CD14-positive monocyte (primary cell): ENCODE measurements at regions not wholly inside any gene's neighbourhood (a gene's known extent, or its start where the extent isn't known, plus 50 kb on each side); places are given as distances from the start of the nearest gene placed in this dataset.

Source experiments
- DNase-seq, 3 donors: peaks; one replicate each; pipeline ENCODE4 v3.0.0-alpha.2; 2011 to 2022
- H2AFZ ChIP-seq: 2 replicates; pipeline ENCODE4 v1.6.0; 2012; ENCODE audit warnings: mild to moderate bottlenecking, low read depth, low read length, inconsistent platforms; ENCODE audit not compliant: insufficient read depth, poor library complexity, severe bottlenecking
- H3K27ac ChIP-seq, 2 donors: 1 replicate in 1 of 2; 2 replicates in 1 of 2; pipeline ENCODE4 v1.5.1; 2012 to 2013; ENCODE audit warnings: low read length in 2 of 2, control low read depth in 1 of 2, inconsistent platforms in 1 of 2, low read depth in 1 of 2, mild to moderate bottlenecking in 1 of 2
- H3K27me3 ChIP-seq, 2 donors: one replicate each; pipeline versions ENCODE4 v1.6.0 to v1.6.1; 2011 to 2013; ENCODE audit warnings: low read length in 2 of 2; ENCODE audit not compliant: control insufficient read depth in 2 of 2, insufficient read depth in 2 of 2
- H3K36me3 ChIP-seq, 2 donors: replicated peaks in 1 of 2; 1 replicate in 1 of 2; 2 replicates in 1 of 2; pipeline versions ENCODE4 v1.5.1 to v1.6.1; 2012 to 2013; ENCODE audit warnings: low read length in 2 of 2, control low read depth in 1 of 2, inconsistent platforms in 1 of 2, mild to moderate bottlenecking in 1 of 2; ENCODE audit not compliant: insufficient read depth in 2 of 2, control insufficient read depth in 1 of 2
- H3K4me1 ChIP-seq, 2 donors: 1 replicate in 1 of 2; 2 replicates in 1 of 2; pipeline versions ENCODE4 v1.5.1 to v1.6.1; 2012 to 2013; ENCODE audit warnings: low read length in 2 of 2, control low read depth in 1 of 2, inconsistent platforms in 1 of 2, mild to moderate bottlenecking in 1 of 2, moderate library complexity in 1 of 2; ENCODE audit not compliant: insufficient read depth in 2 of 2, control insufficient read depth in 1 of 2
- H3K4me2 ChIP-seq: replicated peaks from 2 replicates; pipeline ENCODE3; 2012; ENCODE audit warnings: low read length, moderate library complexity, mild to moderate bottlenecking; ENCODE audit not compliant: poor library complexity, severe bottlenecking; ENCODE audit errors: extremely low read depth
- H3K4me3 ChIP-seq, 3 experiments: fragments of 200-600 bp in 1 of 3; sonication (generic) in 1 of 3; replicated peaks in 1 of 3; 1 replicate in 2 of 3; 2 replicates in 1 of 3; pipeline ENCODE4 v1.5.1; 2011 to 2013; ENCODE audit warnings: low read length in 3 of 3, mild to moderate bottlenecking in 3 of 3, control low read depth in 2 of 3, low read depth in 2 of 3, inconsistent platforms in 1 of 3, moderate library complexity in 1 of 3
- H3K79me2 ChIP-seq: 2 replicates; pipeline ENCODE4 v1.6.0; 2012; ENCODE audit warnings: mild to moderate bottlenecking, control low read depth, inconsistent platforms, low read length, moderate library complexity; ENCODE audit not compliant: insufficient read depth
- H3K9ac ChIP-seq: 2 replicates; pipeline ENCODE4 v1.6.0; 2017; ENCODE audit warnings: low read length, mild to moderate bottlenecking; ENCODE audit not compliant: insufficient read depth, poor library complexity, severe bottlenecking
- H3K9me3 ChIP-seq, 2 donors: replicated peaks in 1 of 2; 1 replicate in 1 of 2; 2 replicates in 1 of 2; pipeline versions ENCODE4 v1.5.1 to v1.6.1; 2012 to 2013; ENCODE audit warnings: low read length in 2 of 2, control low read depth in 1 of 2; ENCODE audit not compliant: control insufficient read depth in 1 of 2, insufficient read depth in 1 of 2
- H4K20me1 ChIP-seq: 2 replicates; pipeline ENCODE4 v1.6.0; 2012; ENCODE audit warnings: mild to moderate bottlenecking, low read length, control low read depth, moderate library complexity; ENCODE audit not compliant: insufficient read depth
- H3K27ac Mint-ChIP-seq, 7 donors: one replicate each; pipeline ENCODE4 v1.8.0; 2020; ENCODE audit warnings: mild to moderate bottlenecking in 7 of 7, mixed read lengths in 7 of 7, moderate library complexity in 6 of 7, inconsistent platforms in 2 of 7
- H3K27me3 Mint-ChIP-seq, 3 donors: one replicate each; pipeline ENCODE4 v1.8.0; 2021 to 2022; ENCODE audit warnings: low read depth in 3 of 3, mild to moderate bottlenecking in 3 of 3, mixed read lengths in 3 of 3, moderate library complexity in 3 of 3, inconsistent platforms in 1 of 3
- H3K36me3 Mint-ChIP-seq, 2 donors: one replicate each; pipeline ENCODE4 v1.8.0; 2020; ENCODE audit warnings: mixed read lengths in 2 of 2, inconsistent platforms in 1 of 2, mild to moderate bottlenecking in 1 of 2
- H3K4me1 Mint-ChIP-seq: one replicate; pipeline ENCODE4 v1.8.0; 2020; ENCODE audit warnings: mild to moderate bottlenecking, mixed read lengths
- H3K4me3 Mint-ChIP-seq, 2 donors: one replicate each; pipeline ENCODE4 v1.8.0; 2020; ENCODE audit warnings: mild to moderate bottlenecking in 2 of 2, mixed read lengths in 2 of 2, moderate library complexity in 1 of 2
- H3K9me3 Mint-ChIP-seq, 7 donors: one replicate each; pipeline ENCODE4 v1.8.0; 2020 to 2022; ENCODE audit warnings: mixed read lengths in 7 of 7, mild to moderate bottlenecking in 6 of 7, moderate library complexity in 6 of 7, inconsistent platforms in 2 of 7
- CTCF ChIP-seq: fragments of 200-600 bp; IDR thresholded peaks from one replicate; pipeline ENCODE4 v1.8.0; 2022; ENCODE audit warnings: antibody characterized with exemption, mild to moderate bottlenecking
- intact Hi-C, 2 donors: fragments of 100-400 bp; cut with micrococcal nuclease; formaldehyde crosslinking; loops; one replicate each; pipeline versions ENCODE4 v1.15.0 to v1.15.1; 2023

GRCh38 chrY:19307627-19308026, 436.9 kb downstream of the KDM5D start:
- H3K9me3 Mint-ChIP-seq, result peaks cover 0 to 4% (median 0%) of the 10 kb centered on the region in 7 donors
- intact Hi-C loops, result no loop called here
- no peaks in the 10 kb centered on the region for H4K20me1 ChIP-seq
- H3K79me2 ChIP-seq, result no peaks in the 10 kb centered on the region
- H3K27ac ChIP-seq, result no peak overlapping the region
- no peaks in the 10 kb centered on the region for H3K4me1 ChIP-seq
- H3K36me3 ChIP-seq, result no peaks in the 10 kb centered on the region
- peaks cover 0 to 2% (median 0%) of the 10 kb centered on the region in 3 donors for H3K27me3 Mint-ChIP-seq
- H3K36me3 Mint-ChIP-seq, result no peaks in the 10 kb centered on the region
- H3K27me3 ChIP-seq, result no peaks in the 10 kb centered on the region
- H3K9me3 ChIP-seq, result peaks cover 0 to 3% of the 10 kb centered on the region in 2 donors
- H3K4me3 Mint-ChIP-seq, result no peak overlapping the region
- H3K27ac Mint-ChIP-seq, result no peak overlapping the region
- no peak overlapping the region for H3K4me3 ChIP-seq
- H2AFZ ChIP-seq, result no peak overlapping the region
- no peak overlapping the region for H3K9ac ChIP-seq
- no peaks in the 10 kb centered on the region for H3K4me1 Mint-ChIP-seq
- DNase-seq, result no peak
- H3K4me2 ChIP-seq, result no peak overlapping the region
- no peak for TF ChIP-seq CTCF

- Histone ChIP-seq H3K4me3 (no peak overlapping the region), H4K20me1 (no peaks in the 10 kb centered on the region), H3K4me1 (no peaks in the 10 kb centered on the region), H2AFZ (no peak overlapping the region), H3K4me2 (no peak overlapping the region), H3K9me3 (peaks cover 0 to 6% of the 10 kb centered on the region in 2 donors), H3K79me2 (no peaks in the 10 kb centered on the region), H3K27me3 (no peaks in the 10 kb centered on the region), H3K36me3 (no peaks in the 10 kb centered on the region), H3K9ac (no peak overlapping the region), H3K27ac (no peak overlapping the region)
- intact Hi-C loops, result no loop called here
- Mint-ChIP-seq H3K4me1 (no peaks in the 10 kb centered on the region), H3K4me3 (no peak overlapping the region), H3K36me3 (no peaks in the 10 kb centered on the region), H3K27ac (no peak overlapping the region), H3K9me3 (peaks cover 0 to 10% (median 0%) of the 10 kb centered on the region in 7 donors), H3K27me3 (peaks cover 0 to 1% (median 0%) of the 10 kb centered on the region in 3 donors)
- TF ChIP-seq CTCF, result no peak
- no peak for DNase-seq
These were observed 441.4 kb downstream of the KDM5D start for GRCh38 chrY:19303136-19303535.
